ENCODE measurements at regions not wholly inside any gene's neighbourhood (a gene's known extent, or its start where the extent isn't known, plus 50 kb on each side); places are given as distances from the start of the nearest gene placed in this dataset.

DNA sequence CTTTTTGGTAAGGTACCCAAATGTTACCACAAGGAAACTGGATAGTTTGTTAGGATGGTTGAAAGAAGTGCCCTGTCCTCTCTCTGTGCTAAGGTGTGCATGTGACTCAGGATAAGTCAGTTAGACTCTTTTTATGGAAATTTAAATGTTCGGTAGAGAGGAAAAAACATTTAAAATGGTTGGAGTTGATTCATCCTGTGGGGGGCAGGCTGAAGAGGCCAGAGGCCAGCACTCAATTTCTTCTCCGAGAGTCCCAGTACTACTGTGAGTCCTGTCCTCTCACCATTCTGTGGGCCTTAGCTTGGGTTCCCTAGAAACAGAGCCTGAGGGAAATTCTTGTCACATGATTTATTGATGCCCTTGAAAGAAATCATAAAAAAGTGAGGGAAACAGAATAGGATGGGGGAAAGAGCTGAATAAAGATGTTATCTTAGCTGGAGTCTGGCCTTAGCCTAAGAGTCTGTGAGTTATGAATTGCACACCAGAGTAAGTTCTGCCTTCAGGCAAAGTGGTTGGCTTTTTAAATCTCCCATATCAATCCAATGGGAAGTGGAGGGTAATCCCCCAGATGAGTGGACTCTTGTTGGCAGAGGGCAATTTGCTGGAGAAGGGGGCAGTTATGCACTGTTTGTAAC lies 106.5 kb upstream of the GALNT15 start:
- Histone ChIP-seq H3K79me2 (no peaks in the 10 kb centered on the region), H3K4me1 (no peaks in the 10 kb centered on the region), H3K9ac (no peak overlapping the region), H3K27ac (no peak overlapping the region), H3K4me3 (ENCODE audit: low read depth, low read length) (no peak overlapping the region), H2AFZ (no peak overlapping the region), H3K27me3 (ENCODE audit: control insufficient read depth, insufficient read depth, low read length) (no peaks in the 10 kb centered on the region), H3K36me3 (ENCODE audit: control insufficient read depth, insufficient read depth, low read length) (no peaks in the 10 kb centered on the region), H3K4me2 (ENCODE audit: low read length) (no peak overlapping the region), H3K9me3 (ENCODE audit: control insufficient read depth, low read length) (no peaks in the 10 kb centered on the region)
- TF ChIP-seq CTCF (IDR thresholded peaks at IDR 0.05) = no peak

DNA sequence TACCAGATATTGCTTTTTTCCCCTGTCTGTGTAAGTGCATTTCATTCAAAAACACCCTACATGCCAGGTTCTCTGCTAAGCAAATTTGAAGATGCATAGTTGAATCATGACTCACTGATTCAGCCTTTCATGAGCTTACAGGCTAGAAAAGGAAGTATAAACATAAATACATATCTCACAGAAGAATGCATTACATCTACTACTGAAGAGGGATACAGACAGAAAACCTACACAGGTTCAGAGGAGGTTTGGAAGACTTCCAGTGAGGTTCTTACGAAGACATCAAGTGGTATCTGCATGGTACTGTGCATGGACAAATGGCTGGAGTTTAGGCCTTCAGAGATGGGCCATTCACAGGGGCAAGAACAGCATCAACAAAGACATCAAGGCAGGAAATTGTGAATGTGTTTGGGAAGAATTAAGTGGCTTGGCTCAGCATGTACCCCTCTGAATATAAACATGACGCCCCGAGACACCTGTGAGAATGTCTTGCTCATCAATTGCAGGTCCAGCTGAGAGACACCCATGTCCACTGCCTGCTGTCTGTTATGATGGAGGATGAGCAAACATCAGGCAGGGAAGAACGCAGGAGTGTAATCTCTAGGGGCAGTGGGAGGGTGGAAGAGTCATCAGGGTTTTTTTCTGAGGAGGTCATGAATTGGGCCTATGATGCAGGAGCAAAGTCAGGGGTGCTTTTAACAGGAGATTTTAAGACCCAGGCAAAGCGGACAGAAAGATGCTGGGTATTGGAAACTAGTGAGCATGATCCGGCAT lies 105.1 kb upstream of the GALNT15 start:
- H3K9me3 ChIP-seq (ENCODE audit: control insufficient read depth, low read length) = no peaks in the 10 kb centered on the region
- H3K9ac ChIP-seq = no peak overlapping the region
- H3K4me1 ChIP-seq = no peaks in the 10 kb centered on the region
- no peak overlapping the region for H2AFZ ChIP-seq
- no peaks in the 10 kb centered on the region for H3K27me3 ChIP-seq (ENCODE audit: control insufficient read depth, insufficient read depth, low read length)
- no peak for TF ChIP-seq CTCF (IDR thresholded peaks at IDR 0.05)
- H3K27ac ChIP-seq = no peak overlapping the region
- H3K4me2 ChIP-seq (ENCODE audit: low read length) = no peak overlapping the region
- H3K79me2 ChIP-seq = no peaks in the 10 kb centered on the region
- H3K36me3 ChIP-seq (ENCODE audit: control insufficient read depth, insufficient read depth, low read length) = no peaks in the 10 kb centered on the region
- H3K4me3 ChIP-seq (ENCODE audit: low read depth, low read length) = no peak overlapping the region

DNA sequence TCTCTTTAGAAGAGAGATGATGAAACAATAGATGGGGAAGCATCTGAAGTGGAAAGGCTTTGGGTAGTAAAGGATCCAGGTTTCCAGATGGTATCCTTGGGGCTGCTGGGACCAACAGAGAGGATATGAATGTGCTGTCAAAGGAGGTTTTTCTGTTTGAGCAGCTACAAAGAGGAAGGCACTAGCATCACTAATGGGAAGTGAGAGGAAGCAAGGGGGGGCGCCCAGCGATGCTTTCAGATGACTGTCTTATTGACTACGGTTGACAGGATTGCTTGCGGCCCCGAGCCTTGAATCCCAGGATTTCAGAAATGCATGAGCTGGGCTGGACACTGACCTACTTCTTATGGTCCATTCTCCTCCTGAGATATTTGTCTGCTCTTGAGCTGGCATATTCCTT lies 103.8 kb upstream of the GALNT15 start:
- H3K4me2 ChIP-seq (ENCODE audit: low read length) = no peak overlapping the region
- no peak overlapping the region for H3K9ac ChIP-seq
- no peaks in the 10 kb centered on the region for H3K36me3 ChIP-seq (ENCODE audit: control insufficient read depth, insufficient read depth, low read length)
- TF ChIP-seq CTCF (IDR thresholded peaks at IDR 0.05) = no peak
- no peak overlapping the region for H3K4me3 ChIP-seq (ENCODE audit: low read depth, low read length)
- H3K27me3 ChIP-seq (ENCODE audit: control insufficient read depth, insufficient read depth, low read length) = no peaks in the 10 kb centered on the region
- no peaks in the 10 kb centered on the region for H3K4me1 ChIP-seq
- H3K9me3 ChIP-seq (ENCODE audit: control insufficient read depth, low read length) = no peaks in the 10 kb centered on the region
- no peak overlapping the region for H2AFZ ChIP-seq
- H3K79me2 ChIP-seq = no peaks in the 10 kb centered on the region
- no peak overlapping the region for H3K27ac ChIP-seq

- no peaks in the 10 kb centered on the region for H3K9me3 ChIP-seq (ENCODE audit: control insufficient read depth, low read length)
- H3K4me2 ChIP-seq (ENCODE audit: low read length) = no peak overlapping the region
- H3K79me2 ChIP-seq = no peaks in the 10 kb centered on the region
- H3K36me3 ChIP-seq (ENCODE audit: control insufficient read depth, insufficient read depth, low read length) = no peaks in the 10 kb centered on the region
- H3K4me3 ChIP-seq (ENCODE audit: low read depth, low read length) = no peak overlapping the region
- H2AFZ ChIP-seq = no peak overlapping the region
- no peak for TF ChIP-seq CTCF (IDR thresholded peaks at IDR 0.05)
- H3K9ac ChIP-seq = no peak overlapping the region
- no peaks in the 10 kb centered on the region for H3K27me3 ChIP-seq (ENCODE audit: control insufficient read depth, insufficient read depth, low read length)
- H3K4me1 ChIP-seq = no peaks in the 10 kb centered on the region
- H3K27ac ChIP-seq = no peak overlapping the region
Measured at GRCh38 chr3:16071206-16071605, 103.3 kb upstream of the GALNT15 start.

Measured in parathyroid adenoma (tissue), 2 donors.